ENCODE measurements at regions not wholly inside any gene's neighbourhood (a gene's known extent, or its start where the extent isn't known, plus 50 kb on each side); places are given as distances from the start of the nearest gene placed in this dataset.

- Histone ChIP-seq H3K4me3 (no peak overlapping the region), H3K4me2 (no peak overlapping the region), H3K9me3 (no peaks in the 10 kb centered on the region), H3K27ac (no peak overlapping the region), H3K4me1 (no peaks in the 10 kb centered on the region)
- CTCF ChIA-PET = interaction anchor here (0.8 kb wide), 1 partner anchor 10 kb away, joined by 3 read pairs; no protein-coding TSS in a partner anchor
- ATAC-seq = no peak
- DNase-seq (ENCODE audit: low read depth in 1 of 2, low spot score in 1 of 2) = no peak
- POLR2A ChIA-PET = no interaction called here
- 50% methylated on average over 9 of the region's 22 CpGs for WGBS (ENCODE audit: missing lambda C conversion rate)
- TF ChIP-seq MAFK (IDR thresholded peaks at IDR 0.05; ENCODE audit: partially characterized antibody) (no peak), KDM1A (IDR thresholded peaks at IDR 0.05; ENCODE audit: low read depth) (no peak), ZC3H11A (IDR thresholded peaks at IDR 0.05) (no peak), HEYL (CRISPR knock-in tag; IDR thresholded peaks at IDR 0.05) (no peak), POLR2A (IDR thresholded peaks at IDR 0.05; ENCODE audit: low read length) (no peak), EHMT2 (IDR thresholded peaks at IDR 0.05; ENCODE audit: low read depth) (no peak), NPAS2 (CRISPR knock-in tag; IDR thresholded peaks at IDR 0.05; ENCODE audit: borderline replicate concordance) (no peak), SREBF2 (IDR thresholded peaks at IDR 0.05) (no peak), TP53 (CRISPR knock-in tag; IDR thresholded peaks at IDR 0.05) (no peak), ZSCAN20 (CRISPR knock-in tag; IDR thresholded peaks at IDR 0.05) (no peak), PBX3 (IDR thresholded peaks at IDR 0.05) (no peak), BHLHE40 (IDR thresholded peaks at IDR 0.05; ENCODE audit: low read depth, low read length) (no peak), RARB (CRISPR knock-in tag; IDR thresholded peaks at IDR 0.05) (no peak), MYC (IDR thresholded peaks at IDR 0.05; ENCODE audit: borderline replicate concordance, low read length) (no peak)
- no peak for FAIRE-seq
Observed at GRCh38 chr5:84635235-84636055, 250.8 kb upstream of the EDIL3 start.

- ATAC-seq (no peak), FAIRE-seq (no peak), DNase-seq (ENCODE audit: low read depth in 1 of 2, low spot score in 1 of 2) (no peak)
- POLR2A ChIA-PET = no interaction called here
- Histone ChIP-seq H3K4me1 (no peaks in the 10 kb centered on the region), H3K4me2 (no peak overlapping the region), H3K4me3 (no peak overlapping the region), H3K27ac (no peak overlapping the region), H3K9me3 (no peaks in the 10 kb centered on the region)
- CTCF ChIA-PET = interaction anchor here (0.6 to 0.8 kb wide), 2 partner anchors 11 to 1670 kb away, joined by 3 to 5 read pairs; no protein-coding TSS in a partner anchor
- no peak for TF ChIP-seq RAD21 (conservative IDR thresholded peaks at IDR 0.05 in 1 of 2, IDR thresholded peaks at IDR 0.05 in 1 of 2)
- 39% methylated on average over 9 of the region's 11 CpGs for WGBS (ENCODE audit: missing lambda C conversion rate)
Observed at GRCh38 chr5:84634256-84634655, 249.6 kb upstream of the EDIL3 start.

- WGBS (ENCODE audit: missing lambda C conversion rate) = 35% methylated on average over 3 of the region's 3 CpGs
- no peaks in the 10 kb centered on the region for H3K4me1 ChIP-seq
- ChIA-PET POLR2A (no interaction called here), CTCF (no interaction called here)
- ATAC-seq (no peak), DNase-seq (ENCODE audit: low read depth in 1 of 2, low spot score in 1 of 2) (no peak), FAIRE-seq (no peak)
- H3K27ac ChIP-seq = no peak overlapping the region
- H3K9me3 ChIP-seq = no peaks in the 10 kb centered on the region
- H3K4me3 ChIP-seq = no peak overlapping the region
- H3K4me2 ChIP-seq = no peak overlapping the region
- TF ChIP-seq TFCP2L1 (CRISPR knock-in tag; IDR thresholded peaks at IDR 0.05) (no peak), KDM5A (IDR thresholded peaks at IDR 0.05) (no peak), KDM1A (IDR thresholded peaks at IDR 0.05; ENCODE audit: low read depth) (no peak), PHF8 (IDR thresholded peaks at IDR 0.05; ENCODE audit: borderline replicate concordance, low read depth) (no peak), CBX8 (IDR thresholded peaks at IDR 0.05) (no peak), RCOR1 (IDR thresholded peaks at IDR 0.05; ENCODE audit: low read depth, low read length) (no peak), MYC (IDR thresholded peaks at IDR 0.05; ENCODE audit: borderline replicate concordance, low read length) (no peak), ZC3H11A (IDR thresholded peaks at IDR 0.05) (no peak), RFX5 (IDR thresholded peaks at IDR 0.05) (no peak), POLR2A (IDR thresholded peaks at IDR 0.05; ENCODE audit: low read length) (no peak), MAFK (IDR thresholded peaks at IDR 0.05; ENCODE audit: partially characterized antibody) (no peak), CTCF (IDR thresholded peaks at IDR 0.05) (no peak), FOSL2 (IDR thresholded peaks at IDR 0.05) (no peak), FOSL2 (CRISPR knock-in tag; IDR thresholded peaks at IDR 0.05) (no peak), SMC3 (IDR thresholded peaks at IDR 0.05) (no peak), NFE2L2 (conservative IDR thresholded peaks at IDR 0.05; ENCODE audit: low read length) (no peak), RNF2 (IDR thresholded peaks at IDR 0.05; ENCODE audit: borderline replicate concordance, low read depth) (no peak)
Observed at GRCh38 chr5:84632418-84632817, 247.7 kb upstream of the EDIL3 start.
